GM23338 (cell line): ENCODE measurements at regions not wholly inside any gene's neighbourhood (a gene's known extent, or its start where the extent isn't known, plus 50 kb on each side); places are given as distances from the start of the nearest gene placed in this dataset.
A peak's percentile ranks its signal among the peaks of the same experiment; 100 is the strongest.

Source experiments
- ATAC-seq: fragments of 200-7000 bp; cut with Tn5 transposase; 3 replicates; pipeline ENCODE4 v1.9.1; 2020
- DNase-seq: peaks from one replicate; pipeline ENCODE4 v3.0.0-alpha.2; 2015; ENCODE audit warnings: low spot score
- H2AFZ ChIP-seq: fragments of 200-600 bp; sonication (generic); 2 replicates; pipeline ENCODE4 v1.8.0; 2016; ENCODE audit warnings: antibody characterized with exemption, mild to moderate bottlenecking, moderate library complexity
- H3F3A ChIP-seq: fragments of 200-600 bp; sonication (generic); replicated peaks from 2 replicates; pipeline ENCODE4 v1.8.0; 2017; ENCODE audit warnings: antibody characterized with exemption, mixed run types, low read depth
- H3K27ac ChIP-seq: fragments of 200-600 bp; sonication (generic); 2 replicates; pipeline ENCODE4 v1.6.1; 2016; ENCODE audit warnings: low read depth
- H3K27me3 ChIP-seq: fragments of 200-600 bp; sonication (generic); 2 replicates; pipeline ENCODE4 v1.8.0; 2016; ENCODE audit warnings: mild to moderate bottlenecking, mixed run types, moderate library complexity; ENCODE audit not compliant: insufficient read depth
- H3K36me3 ChIP-seq: fragments of 200-600 bp; sonication (generic); 2 replicates; pipeline ENCODE4 v1.8.0; 2016; ENCODE audit warnings: mild to moderate bottlenecking; ENCODE audit not compliant: insufficient read depth
- H3K4me1 ChIP-seq: fragments of 200-600 bp; sonication (generic); 2 replicates; pipeline ENCODE4 v1.8.0; 2016; ENCODE audit warnings: mild to moderate bottlenecking, moderate library complexity; ENCODE audit not compliant: insufficient read depth
- H3K4me2 ChIP-seq: fragments of 200-600 bp; sonication (generic); 2 replicates; pipeline ENCODE4 v1.7.1; 2017; ENCODE audit warnings: mixed run types
- H3K4me3 ChIP-seq: fragments of 200-600 bp; sonication (generic); 2 replicates; pipeline ENCODE4 v1.6.1; 2016; ENCODE audit warnings: mixed run types
- H3K79me2 ChIP-seq: fragments of 200-600 bp; sonication (generic); replicated peaks from 2 replicates; pipeline ENCODE4 v1.8.0; 2017; ENCODE audit warnings: mild to moderate bottlenecking; ENCODE audit not compliant: insufficient read depth
- H3K9me2 ChIP-seq: fragments of 200-600 bp; sonication (generic); 2 replicates; pipeline ENCODE4 v1.8.0; 2017; ENCODE audit not compliant: insufficient read depth
- H4K20me1 ChIP-seq: fragments of 200-600 bp; sonication (generic); replicated peaks from 2 replicates; pipeline ENCODE4 v1.8.0; 2017; ENCODE audit warnings: mild to moderate bottlenecking; ENCODE audit not compliant: insufficient read depth
- H3K27ac Mint-ChIP-seq: 2 replicates; pipeline ENCODE4 v1.8.0; 2020; ENCODE audit warnings: inconsistent platforms, mild to moderate bottlenecking, moderate library complexity, mixed read lengths
- H3K27me3 Mint-ChIP-seq: 3 replicates; pipeline ENCODE4 v1.8.0; 2022; ENCODE audit warnings: low read depth, mild to moderate bottlenecking, moderate library complexity, mixed read lengths, inconsistent platforms; ENCODE audit not compliant: insufficient read depth, poor library complexity
- H3K36me3 Mint-ChIP-seq: 3 replicates; pipeline ENCODE4 v1.8.0; 2021; ENCODE audit warnings: low read depth, mild to moderate bottlenecking, inconsistent platforms, moderate library complexity, mixed read lengths
- H3K4me1 Mint-ChIP-seq: 3 replicates; pipeline ENCODE4 v1.8.0; 2020; ENCODE audit warnings: mild to moderate bottlenecking, inconsistent platforms, mixed read lengths
- H3K4me3 Mint-ChIP-seq: 3 replicates; pipeline ENCODE4 v1.8.0; 2021; ENCODE audit warnings: moderate library complexity, mild to moderate bottlenecking, inconsistent platforms, mixed read lengths
- H3K9me3 Mint-ChIP-seq: 3 replicates; pipeline ENCODE4 v1.8.0; 2020; ENCODE audit warnings: moderate library complexity, mild to moderate bottlenecking, inconsistent platforms, mixed read lengths
- CREB1 ChIP-seq: fragments of 250-450 bp; sonication (Bioruptor Pico); IDR thresholded peaks from 2 replicates; pipeline ENCODE4 v1.5.0; 2020; ENCODE audit warnings: low read depth, mild to moderate bottlenecking, moderate library complexity
- CTCF ChIP-seq, 2 experiments: fragments of 200-600 bp in 1 of 2; sonication (generic) in 1 of 2; conservative IDR thresholded peaks; 2 replicates each; pipeline versions ENCODE4 v1.5.1 to v1.6.1; 2016 to 2017; ENCODE audit warnings: antibody characterized with exemption in 2 of 2, low read depth in 2 of 2, mild to moderate bottlenecking in 2 of 2, moderate library complexity in 1 of 2
- ETS1 ChIP-seq: IDR thresholded peaks from 2 replicates; pipeline ENCODE4 v1.6.1; 2016; ENCODE audit warnings: antibody characterized with exemption
- EZH2 ChIP-seq: fragments of 200-600 bp; sonication (generic); IDR thresholded peaks from one replicate; pipeline ENCODE4 v1.8.0; 2017; ENCODE audit warnings: antibody characterized with exemption, mild to moderate bottlenecking, low read depth; ENCODE audit not compliant: unreplicated experiment
- EZH2phosphoT487 ChIP-seq: fragments of 200-600 bp; sonication (generic); IDR thresholded peaks from one replicate; pipeline ENCODE4 v1.8.1; 2018; ENCODE audit warnings: antibody characterized with exemption; ENCODE audit not compliant: unreplicated experiment
- JUNB ChIP-seq: IDR thresholded peaks from one replicate; pipeline ENCODE4 v1.6.1; 2016; ENCODE audit warnings: antibody characterized with exemption; ENCODE audit not compliant: unreplicated experiment
- REST ChIP-seq: IDR thresholded peaks from one replicate; pipeline ENCODE4 v1.6.1; 2018; ENCODE audit warnings: antibody characterized with exemption; ENCODE audit not compliant: unreplicated experiment
- STAT1 ChIP-seq: IDR thresholded peaks from one replicate; pipeline ENCODE4 v1.6.1; 2016; ENCODE audit warnings: antibody characterized with exemption; ENCODE audit not compliant: unreplicated experiment
- ZNF114 ChIP-seq: fragments of 250-450 bp; sonication (Bioruptor Pico); IDR thresholded peaks from 2 replicates; pipeline ENCODE4 v1.5.0; 2020; ENCODE audit warnings: mild to moderate bottlenecking, moderate library complexity
- ZNF331 ChIP-seq: fragments of 250-450 bp; sonication (Bioruptor Pico); IDR thresholded peaks from 2 replicates; pipeline ENCODE4 v1.5.0; 2020; ENCODE audit warnings: low read depth, mild to moderate bottlenecking, moderate library complexity

DNA sequence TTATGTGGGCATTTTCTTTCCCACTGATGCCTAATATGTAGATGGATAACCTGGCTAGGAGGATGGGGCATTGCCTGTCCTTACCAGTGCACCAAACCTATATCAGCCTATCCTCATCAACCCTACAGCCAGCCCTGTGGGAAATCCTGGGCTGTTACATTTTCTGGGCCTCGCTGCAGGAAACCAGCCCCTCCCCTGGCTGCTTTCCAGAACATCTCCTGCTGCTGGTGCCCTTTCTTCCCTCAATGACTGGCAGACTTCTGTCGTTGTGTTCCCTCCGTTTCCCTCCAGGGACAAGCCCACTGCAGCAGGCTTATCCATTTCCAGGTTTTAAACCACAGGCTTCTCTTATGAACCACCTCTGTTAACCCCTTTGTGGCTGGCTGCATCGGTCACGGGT, 486.1 kb upstream of the COBL start:
- peak; percentile 7 for DNase-seq
- H3F3A ChIP-seq, result no peaks in the 10 kb centered on the region
- H3K36me3 ChIP-seq, result no peaks in the 10 kb centered on the region
- Mint-ChIP-seq H3K4me3 (no peak overlapping the region), H3K4me1 (peaks cover 6% of the 10 kb centered on the region), H3K27ac (no peak overlapping the region), H3K36me3 (peaks cover 4% of the 10 kb centered on the region; the same call in 2 of the 3 replicates), H3K27me3 (peaks cover 4% of the 10 kb centered on the region), H3K9me3 (peaks cover 3% of the 10 kb centered on the region)
- no peaks in the 10 kb centered on the region for H3K9me2 ChIP-seq
- H3K79me2 ChIP-seq, result no peaks in the 10 kb centered on the region
- ATAC-seq, result peak; percentile 64
- H3K4me3 ChIP-seq, result no peak overlapping the region
- H3K27me3 ChIP-seq, result no peaks in the 10 kb centered on the region
- H3K4me1 ChIP-seq, result no peaks in the 10 kb centered on the region
- TF ChIP-seq ETS1, result no peak
- TF ChIP-seq CTCF (conservative IDR thresholded peaks at IDR 0.05; ENCODE audit: low read depth in 2 of 2), result no peak
- no peak for TF ChIP-seq EZH2
- TF ChIP-seq EZH2phosphoT487, result no peak
- no peak for TF ChIP-seq ZNF331
- no peak for TF ChIP-seq STAT1
- H4K20me1 ChIP-seq, result no peaks in the 10 kb centered on the region
- no peak overlapping the region for H3K4me2 ChIP-seq
- no peak overlapping the region for H3K27ac ChIP-seq
- H2AFZ ChIP-seq, result peak overlapping the region; percentile 48; the same call in 1 of the 2 replicates

- no peaks in the 10 kb centered on the region for H3K9me2 ChIP-seq
- no peaks in the 10 kb centered on the region for H4K20me1 ChIP-seq
- H3K4me2 ChIP-seq, result no peak overlapping the region
- no peak overlapping the region for H3K4me3 Mint-ChIP-seq
- no peak overlapping the region for H2AFZ ChIP-seq
- no peaks in the 10 kb centered on the region for H3K79me2 ChIP-seq
- peaks cover 2% of the 10 kb centered on the region for H3K27me3 Mint-ChIP-seq
- H3K27ac ChIP-seq, result no peak overlapping the region
- H3K9me3 Mint-ChIP-seq, result peaks cover 7% of the 10 kb centered on the region; the same call in 2 of the 3 replicates
- H3K4me3 ChIP-seq, result no peak overlapping the region
- no peaks in the 10 kb centered on the region for H3F3A ChIP-seq
- ATAC-seq (no peak), DNase-seq (no peak)
- no peaks in the 10 kb centered on the region for H3K36me3 ChIP-seq
- no peaks in the 10 kb centered on the region for H3K27me3 ChIP-seq
- no peaks in the 10 kb centered on the region for H3K4me1 ChIP-seq
- H3K36me3 Mint-ChIP-seq, result peaks cover 8% of the 10 kb centered on the region
- H3K27ac Mint-ChIP-seq, result peak overlapping the region; percentile 46; the same call in 1 of the 2 replicates
- no peaks in the 10 kb centered on the region for H3K4me1 Mint-ChIP-seq
- TF ChIP-seq REST (no peak), CREB1 (no peak), CTCF (conservative IDR thresholded peaks at IDR 0.05; ENCODE audit: low read depth in 2 of 2) (no peak), EZH2 (no peak), ZNF114 (CRISPR knock-in tag) (no peak), JUNB (no peak)
These were observed 480.8 kb upstream of the COBL start for GRCh38 chr7:51797371-51797770.
